H1 (cell line): ENCODE measurements at regions not wholly inside any gene's neighbourhood (a gene's known extent, or its start where the extent isn't known, plus 50 kb on each side); places are given as distances from the start of the nearest gene placed in this dataset.

Experiments used
- CTCF ChIA-PET: fragments of 300-600 bp; sonication (Branson Sonifier 250); formaldehyde crosslinking; loops from one replicate; lab custom pipeline; 2021; ENCODE audit not compliant: partially characterized antibody; lab: Charles Lee
- POLR2A ChIA-PET: fragments of 300-600 bp; sonication (Branson Sonifier 250); formaldehyde crosslinking; loops from one replicate; lab custom pipeline; 2021; ENCODE audit warnings: inconsistent platforms; ENCODE audit not compliant: partially characterized antibody; lab: Charles Lee
- DNase-seq, 2 experiments: peaks; one replicate each; pipeline versions ENCODE4 v3.0.0 to v3.0.0-alpha.2; 2010 to 2022; ENCODE audit warnings: low spot score in 2 of 2, low read depth in 1 of 2, mixed read lengths in 1 of 2
- FAIRE-seq: peaks from 2 replicates; lab custom pipeline; 2011; peaks lifted over from hg19 to GRCh38; lab: Jason Lieb, UNC
- H2AFZ ChIP-seq: 2 replicates; pipeline ENCODE4 v1.8.1; 2012; ENCODE audit warnings: low read length, inconsistent platforms
- H2AK5ac ChIP-seq: 2 replicates; pipeline ENCODE4 v1.6.1; 2013; ENCODE audit warnings: low read depth, low read length
- H2BK120ac ChIP-seq: replicated peaks from 2 replicates; pipeline ENCODE3; 2013; ENCODE audit warnings: low read depth, low read length, inconsistent platforms
- H2BK12ac ChIP-seq: 2 replicates; pipeline ENCODE4 v1.6.1; 2013; ENCODE audit warnings: low read depth, low read length
- H2BK15ac ChIP-seq: 2 replicates; pipeline ENCODE4 v1.6.1; 2013; ENCODE audit warnings: low read length
- H2BK20ac ChIP-seq: 2 replicates; pipeline ENCODE4 v1.6.1; 2013; ENCODE audit warnings: low read length
- H2BK5ac ChIP-seq: 2 replicates; pipeline ENCODE4 v1.6.1; 2013; ENCODE audit warnings: low read depth, low read length
- H3K14ac ChIP-seq: 2 replicates; pipeline ENCODE4 v1.6.1; 2013; ENCODE audit warnings: inconsistent platforms; ENCODE audit not compliant: insufficient read length
- H3K18ac ChIP-seq: 2 replicates; pipeline ENCODE4 v1.6.1; 2013; ENCODE audit warnings: low read length; ENCODE audit errors: extremely low read depth
- H3K23ac ChIP-seq: 2 replicates; pipeline ENCODE4 v1.6.1; 2013; ENCODE audit warnings: inconsistent platforms; ENCODE audit not compliant: insufficient read length
- H3K23me2 ChIP-seq: 2 replicates; pipeline ENCODE4 v1.6.1; 2013; ENCODE audit warnings: low read depth, low read length
- H3K27ac ChIP-seq: 2 replicates; pipeline ENCODE4 v1.6.1; 2011; ENCODE audit warnings: low read depth, low read length, inconsistent platforms
- H3K27me3 ChIP-seq, 4 experiments: replicated peaks in 1 of 4; 1 replicate in 1 of 4; 2 replicates in 3 of 4; pipeline versions ENCODE4 v1.6.1 to v1.8.1; 2011 to 2013; ENCODE audit warnings: low read length in 3 of 4, mild to moderate bottlenecking in 3 of 4, inconsistent platforms in 2 of 4, mixed read lengths in 2 of 4, moderate library complexity in 1 of 4; ENCODE audit not compliant: control insufficient read depth in 3 of 4, insufficient read depth in 3 of 4; ENCODE audit errors: extremely low read depth in 1 of 4
- H3K36me3 ChIP-seq, 4 experiments: 2 replicates each; pipeline versions ENCODE4 v1.6.1 to v1.8.1; 2011 to 2013; ENCODE audit warnings: mild to moderate bottlenecking in 4 of 4, low read length in 3 of 4, moderate library complexity in 2 of 4, control low read depth in 1 of 4, inconsistent platforms in 1 of 4; ENCODE audit not compliant: insufficient read depth in 4 of 4, control insufficient read depth in 2 of 4
- H3K4ac ChIP-seq: replicated peaks from 2 replicates; pipeline ENCODE3; 2013; ENCODE audit warnings: low read length, low read depth, mixed read lengths, inconsistent platforms; ENCODE audit not compliant: insufficient read length
- H3K4me1 ChIP-seq, 4 experiments: replicated peaks in 1 of 4; 1 replicate in 1 of 4; 2 replicates in 3 of 4; pipeline versions ENCODE4 v1.6.1 to v1.8.1; 2011 to 2013; ENCODE audit warnings: low read length in 3 of 4, inconsistent platforms in 2 of 4, mixed read lengths in 1 of 4; ENCODE audit not compliant: insufficient read depth in 4 of 4, control insufficient read depth in 3 of 4
- H3K4me2 ChIP-seq, 2 experiments: 2 replicates each; pipeline versions ENCODE4 v1.6.1 to v1.8.1; 2011 to 2013; ENCODE audit warnings: low read depth in 2 of 2, low read length in 2 of 2, control low read depth in 1 of 2, inconsistent platforms in 1 of 2, mild to moderate bottlenecking in 1 of 2; ENCODE audit not compliant: insufficient read depth in 1 of 2
- H3K4me3 ChIP-seq, 4 experiments: fragments of 200-600, 300-600 bp in 1 of 4; sonication (generic), shearing (Covaris generic), sonication (Bioruptor Twin) in 1 of 4; 2 replicates each; pipeline versions ENCODE4 v1.5.1 to v1.8.1; 2011 to 2016; ENCODE audit warnings: low read length in 4 of 4, low read depth in 3 of 4, control low read depth in 2 of 4, inconsistent platforms in 2 of 4, mild to moderate bottlenecking in 2 of 4, mixed read lengths in 1 of 4, moderate library complexity in 1 of 4; ENCODE audit not compliant: insufficient read depth in 2 of 4; ENCODE audit errors: extremely low read depth in 1 of 4
- H3K56ac ChIP-seq: replicated peaks from 2 replicates; pipeline ENCODE3; 2013; ENCODE audit warnings: low read depth, mild to moderate bottlenecking, mixed read lengths, low read length, inconsistent platforms; ENCODE audit not compliant: insufficient read length
- H3K79me1 ChIP-seq: 2 replicates; pipeline ENCODE4 v1.6.1; 2013; ENCODE audit warnings: low read depth, low read length, control low read depth
- H3K79me2 ChIP-seq, 2 experiments: 2 replicates each; pipeline versions ENCODE4 v1.6.1 to v1.8.1; 2012 to 2013; ENCODE audit warnings: low read length in 2 of 2, mild to moderate bottlenecking in 2 of 2, inconsistent platforms in 1 of 2; ENCODE audit not compliant: insufficient read depth in 2 of 2, control insufficient read depth in 1 of 2
- H3K9ac ChIP-seq, 4 experiments: replicated peaks in 1 of 4; 1 replicate in 1 of 4; 2 replicates in 3 of 4; pipeline versions ENCODE4 v1.6.1 to v1.8.1; 2011 to 2013; ENCODE audit warnings: low read depth in 3 of 4, low read length in 3 of 4, control low read depth in 2 of 4, mild to moderate bottlenecking in 2 of 4, moderate library complexity in 2 of 4, inconsistent platforms in 1 of 4; ENCODE audit errors: extremely low read depth in 1 of 4
- H3K9me3 ChIP-seq, 2 experiments: 2 replicates each; pipeline versions ENCODE4 v1.6.1 to v1.8.1; 2012 to 2013; ENCODE audit warnings: mild to moderate bottlenecking in 2 of 2, moderate library complexity in 2 of 2, control low read depth in 1 of 2, inconsistent platforms in 1 of 2, low read depth in 1 of 2, low read length in 1 of 2, mixed read lengths in 1 of 2; ENCODE audit not compliant: insufficient read depth in 2 of 2
- H4K20me1 ChIP-seq, 2 experiments: replicated peaks in 1 of 2; 2 replicates each; pipeline versions ENCODE3 to v1.8.1; 2011 to 2013; ENCODE audit warnings: inconsistent platforms in 2 of 2, low read length in 2 of 2, mild to moderate bottlenecking in 1 of 2; ENCODE audit not compliant: insufficient read depth in 2 of 2, control insufficient read depth in 1 of 2
- H4K5ac ChIP-seq: 2 replicates; pipeline ENCODE4 v1.6.1; 2013; ENCODE audit warnings: low read length, low read depth, mixed read lengths, inconsistent platforms; ENCODE audit not compliant: insufficient read length
- H4K8ac ChIP-seq: 2 replicates; pipeline ENCODE4 v1.8.0; 2013; ENCODE audit warnings: mild to moderate bottlenecking, moderate library complexity, low read length, inconsistent platforms; ENCODE audit not compliant: insufficient read depth; ENCODE audit errors: extremely low read depth
- H4K91ac ChIP-seq: replicated peaks from 2 replicates; pipeline ENCODE3; 2013; ENCODE audit warnings: low read length, mixed read lengths, inconsistent platforms; ENCODE audit not compliant: insufficient read length
- CHD2 ChIP-seq: IDR thresholded peaks from 2 replicates; pipeline ENCODE4 v1.6.1; 2012; ENCODE audit warnings: low read length, improper control_type of control experiment
- GABPA ChIP-seq: IDR thresholded peaks from 2 replicates; pipeline ENCODE4 v1.6.1; 2011; ENCODE audit warnings: mild to moderate bottlenecking, low read length, moderate library complexity, borderline replicate concordance; ENCODE audit not compliant: insufficient read depth
- GTF2F1 ChIP-seq: IDR thresholded peaks from 2 replicates; pipeline ENCODE4 v1.6.1; 2012; ENCODE audit warnings: low read depth, low read length, improper control_type of control experiment, borderline replicate concordance
- KDM4A ChIP-seq: IDR thresholded peaks from one replicate; pipeline ENCODE4 v1.7.1; 2012; ENCODE audit warnings: low read depth, mild to moderate bottlenecking, moderate library complexity, low read length, inconsistent platforms; ENCODE audit not compliant: severe bottlenecking
- PHF8 ChIP-seq: fragments of 200-600 bp; sonication (generic); conservative IDR thresholded peaks from 2 replicates; pipeline ENCODE4 v1.7.1; 2012; ENCODE audit warnings: low read depth, mild to moderate bottlenecking, inconsistent platforms, low read length, moderate library complexity
- POU5F1 ChIP-seq: IDR thresholded peaks from 2 replicates; pipeline ENCODE4 v1.6.1; 2011; ENCODE audit warnings: low read depth, mild to moderate bottlenecking, low read length, moderate library complexity
- RAD21 ChIP-seq, 2 experiments: IDR thresholded peaks in 1 of 2; conservative IDR thresholded peaks in 1 of 2; 2 replicates each; pipeline ENCODE4 v1.6.1; 2011; ENCODE audit warnings: low read depth in 2 of 2, low read length in 2 of 2, improper control_type of control experiment in 1 of 2, inconsistent platforms in 1 of 2, mild to moderate bottlenecking in 1 of 2, moderate library complexity in 1 of 2
- SIRT6 ChIP-seq: IDR thresholded peaks from one replicate; pipeline ENCODE4 v1.7.1; 2012; ENCODE audit warnings: low read length, inconsistent platforms
- SP4 ChIP-seq: IDR thresholded peaks from 2 replicates; pipeline ENCODE4 v1.6.1; 2012; ENCODE audit warnings: low read length, inconsistent platforms
- SRF ChIP-seq: IDR thresholded peaks from 2 replicates; pipeline ENCODE4 v1.6.1; 2011; ENCODE audit warnings: mild to moderate bottlenecking, low read depth, low read length, moderate library complexity
- TAF7 ChIP-seq: optimal IDR thresholded peaks from 2 replicates; pipeline ENCODE3; 2011; ENCODE audit warnings: low read depth, mild to moderate bottlenecking, inconsistent platforms, low read length, moderate library complexity, borderline replicate concordance
- TBP ChIP-seq: IDR thresholded peaks from 2 replicates; pipeline ENCODE4 v1.6.1; 2011; ENCODE audit warnings: low read depth, low read length, improper control_type of control experiment
- YY1 ChIP-seq: IDR thresholded peaks from 2 replicates; pipeline ENCODE4 v1.6.1; 2011; ENCODE audit warnings: low read depth, mild to moderate bottlenecking, low read length
- WGBS, 2 experiments: shearing (Covaris generic) in 1 of 2; methylation state at CpG; one replicate each; pipeline versions ENCODE4 v1.1.6 to v1.1.7; 2013 to 2015; ENCODE audit warnings: low lambda C conversion rate in 2 of 2, mixed read lengths in 2 of 2, inconsistent platforms in 1 of 2, low coverage in 1 of 2, missing lambda C conversion rate in 1 of 2; ENCODE audit not compliant: insufficient replicate concordance in 2 of 2, insufficient coverage in 1 of 2, insufficient read length in 1 of 2; ENCODE audit errors: extremely low coverage in 1 of 2, missing lambda C conversion rate in 1 of 2; 5-methylcytosine and 5-hydroxymethylcytosine counted together
- TF ChIP-seq, protein P1 (sequence below): IDR thresholded peaks from 2 replicates; pipeline ENCODE4 v1.6.1; 2012; ENCODE audit warnings: inconsistent platforms

DNA sequence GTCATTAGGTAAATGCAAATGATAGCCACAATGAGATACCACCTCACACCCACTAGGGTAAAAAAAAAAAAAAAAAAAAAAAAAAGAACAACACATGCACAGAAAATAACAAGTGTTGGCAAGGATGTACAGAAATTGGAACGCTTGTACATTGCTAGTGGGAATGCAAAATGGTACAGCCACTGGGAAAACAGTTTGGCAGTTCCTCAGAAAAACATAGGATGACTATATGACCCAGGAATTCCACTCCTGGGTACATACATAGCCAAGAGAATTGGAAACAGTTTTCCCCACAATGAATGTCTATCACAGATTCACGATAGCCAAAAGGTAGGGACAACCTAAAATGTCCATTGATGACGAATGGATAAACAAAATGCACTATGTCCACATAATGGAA, 161.3 kb upstream of the MAMLD1 start:
- H4K5ac ChIP-seq, result no peak overlapping the region
- no peak overlapping the region for H3K4me2 ChIP-seq
- no peak overlapping the region for H3K27ac ChIP-seq
- TF ChIP-seq, protein P1, sequence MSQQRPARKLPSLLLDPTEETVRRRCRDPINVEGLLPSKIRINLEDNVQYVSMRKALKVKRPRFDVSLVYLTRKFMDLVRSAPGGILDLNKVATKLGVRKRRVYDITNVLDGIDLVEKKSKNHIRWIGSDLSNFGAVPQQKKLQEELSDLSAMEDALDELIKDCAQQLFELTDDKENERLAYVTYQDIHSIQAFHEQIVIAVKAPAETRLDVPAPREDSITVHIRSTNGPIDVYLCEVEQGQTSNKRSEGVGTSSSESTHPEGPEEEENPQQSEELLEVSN, result no peak
- no peak for TF ChIP-seq YY1
- TF ChIP-seq PHF8, result no peak
- TF ChIP-seq SP4, result no peak
- no peak for TF ChIP-seq SIRT6
- TF ChIP-seq GABPA, result no peak
- TF ChIP-seq POU5F1, result no peak
- TF ChIP-seq CHD2, result no peak
- TF ChIP-seq RAD21 (IDR thresholded peaks at IDR 0.05 in 1 of 2, conservative IDR thresholded peaks at IDR 0.05 in 1 of 2; ENCODE audit: low read depth in 2 of 2, low read length in 2 of 2), result no peak
- no peak for TF ChIP-seq KDM4A
- TF ChIP-seq TAF7, result no peak
- no peak for TF ChIP-seq SRF
- no peak for TF ChIP-seq GTF2F1
- no peak for TF ChIP-seq TBP
- H3K56ac ChIP-seq, result no peak overlapping the region
- H2BK120ac ChIP-seq, result no peak overlapping the region
- DNase-seq, result no peak
- no peak overlapping the region for H2BK5ac ChIP-seq
- no peak overlapping the region for H3K9ac ChIP-seq
- H4K20me1 ChIP-seq, result no peaks in the 10 kb centered on the region
- ChIA-PET POLR2A (no interaction called here), CTCF (no interaction called here)
- H3K4ac ChIP-seq, result no peak overlapping the region
- no peak overlapping the region for H3K4me3 ChIP-seq
- no peak overlapping the region for H3K23ac ChIP-seq
- no peaks in the 10 kb centered on the region for H3K9me3 ChIP-seq
- H2AFZ ChIP-seq, result no peak overlapping the region
- H3K79me2 ChIP-seq, result no peaks in the 10 kb centered on the region
- H3K27me3 ChIP-seq, result no peaks in the 10 kb centered on the region
- H3K14ac ChIP-seq, result no peak overlapping the region
- H3K23me2 ChIP-seq, result no peaks in the 10 kb centered on the region
- no peak overlapping the region for H3K18ac ChIP-seq
- WGBS, 2 experiments, result 94% methylated on average over 3 of the region's 3 CpGs; no CpG with 5 or more reads in 1 of the 2 experiments
- H4K8ac ChIP-seq, result no peak overlapping the region
- H2BK15ac ChIP-seq, result no peak overlapping the region
- no peak overlapping the region for H4K91ac ChIP-seq
- H3K4me1 ChIP-seq, result no peaks in the 10 kb centered on the region
- no peaks in the 10 kb centered on the region for H3K79me1 ChIP-seq
- no peak overlapping the region for H2BK12ac ChIP-seq
- no peak for FAIRE-seq
- no peak overlapping the region for H2BK20ac ChIP-seq
- no peaks in the 10 kb centered on the region for H3K36me3 ChIP-seq
- H2AK5ac ChIP-seq, result no peak overlapping the region
